Tibial nerve (tissue), 4 donors: ENCODE measurements at regions not wholly inside any gene's neighbourhood (a gene's known extent, or its start where the extent isn't known, plus 50 kb on each side); places are given as distances from the start of the nearest gene placed in this dataset.

Experiments
- DNase-seq, 2 donors: peaks; one replicate each; pipeline ENCODE4 v3.0.0-alpha.2; 2019; ENCODE audit warnings: low spot score in 2 of 2
- H3K27ac ChIP-seq, 4 donors: fragments of 200-600 bp; sonication (generic) in 3 of 4; one replicate each; pipeline ENCODE4 v1.5.1; 2017 to 2019; ENCODE audit warnings: mild to moderate bottlenecking in 1 of 4
- H3K27me3 ChIP-seq, 2 donors: fragments of 200-600 bp; sonication (generic) in 1 of 2; one replicate each; pipeline versions ENCODE4 v1.5.1 to v1.6.0; 2017 to 2019
- H3K36me3 ChIP-seq, 3 donors: fragments of 200-600 bp; sonication (generic); one replicate each; pipeline ENCODE4 v1.5.1; 2018 to 2019
- H3K4me1 ChIP-seq, 4 donors: fragments of 200-600 bp; sonication (generic) in 3 of 4; one replicate each; pipeline ENCODE4 v1.5.1; 2017 to 2019
- H3K4me3 ChIP-seq, 4 donors: fragments of 200-600 bp; sonication (generic) in 3 of 4; one replicate each; pipeline ENCODE4 v1.5.1; 2017 to 2019; ENCODE audit warnings: mild to moderate bottlenecking in 1 of 4, moderate library complexity in 1 of 4
- H3K9me3 ChIP-seq, 4 donors: fragments of 200-600 bp; sonication (generic) in 3 of 4; one replicate each; pipeline ENCODE4 v1.5.1; 2017 to 2019
- CTCF ChIP-seq, 5 experiments: fragments of 200-600 bp in 3 of 5; fragments of 450-650 bp in 2 of 5; sonication (generic) in 3 of 5; IDR thresholded peaks; one replicate each; pipeline ENCODE4 v1.5.1; 2016 to 2019; ENCODE audit warnings: antibody characterized with exemption in 5 of 5, mild to moderate bottlenecking in 3 of 5, moderate library complexity in 2 of 5
- EP300 ChIP-seq, 2 donors: sonication (generic); formaldehyde crosslinking; IDR thresholded peaks; one replicate each; pipeline ENCODE4 v1.6.1; 2017; ENCODE audit warnings: antibody characterized with exemption in 2 of 2, mild to moderate bottlenecking in 1 of 2
- POLR2A ChIP-seq, 2 donors: fragments of 450-650 bp; IDR thresholded peaks; one replicate each; pipeline ENCODE4 v1.6.1; 2017; ENCODE audit warnings: antibody characterized with exemption in 2 of 2, mild to moderate bottlenecking in 2 of 2, moderate library complexity in 2 of 2
- WGBS, 2 donors: methylation state at CpG; one replicate each; pipeline ENCODE4 v1.1.5; 2018; 5-methylcytosine and 5-hydroxymethylcytosine counted together

DNA sequence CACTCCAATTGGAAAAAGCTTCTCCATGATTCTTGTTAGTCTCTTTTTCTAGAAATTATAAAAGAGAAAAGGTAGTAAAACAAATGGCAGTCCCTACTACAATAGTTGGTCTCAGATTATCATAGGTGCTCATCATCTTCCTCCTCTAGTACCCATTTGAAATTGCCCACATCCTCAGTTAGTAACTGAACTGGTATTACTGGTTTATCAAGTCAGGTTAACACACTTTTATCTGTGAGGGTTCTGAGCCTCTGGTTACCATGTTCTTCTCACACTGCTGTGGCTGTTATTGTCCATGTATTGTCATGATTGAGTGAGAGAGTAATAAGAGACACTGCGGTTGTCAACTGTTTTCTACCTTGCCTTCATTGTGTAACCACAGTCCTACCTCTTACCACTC lies 901.7 kb downstream of the TLE1 start:
- WGBS, 2 donors, result 97 to 100% methylated on average over 1 of the region's 1 CpG
- Histone ChIP-seq H3K4me1 (peaks cover 0 to 5% (median 0%) of the 10 kb centered on the region in 4 donors), H3K4me3 (no peak overlapping the region), H3K27ac (no peak overlapping the region), H3K36me3 (no peaks in the 10 kb centered on the region), H3K27me3 (no peaks in the 10 kb centered on the region), H3K9me3 (no peaks in the 10 kb centered on the region)
- DNase-seq, result no peak
- no peak for TF ChIP-seq POLR2A (IDR thresholded peaks at IDR 0.05)
- TF ChIP-seq EP300 (IDR thresholded peaks at IDR 0.05), result no peak
- no peak for TF ChIP-seq CTCF (IDR thresholded peaks at IDR 0.05)

DNA sequence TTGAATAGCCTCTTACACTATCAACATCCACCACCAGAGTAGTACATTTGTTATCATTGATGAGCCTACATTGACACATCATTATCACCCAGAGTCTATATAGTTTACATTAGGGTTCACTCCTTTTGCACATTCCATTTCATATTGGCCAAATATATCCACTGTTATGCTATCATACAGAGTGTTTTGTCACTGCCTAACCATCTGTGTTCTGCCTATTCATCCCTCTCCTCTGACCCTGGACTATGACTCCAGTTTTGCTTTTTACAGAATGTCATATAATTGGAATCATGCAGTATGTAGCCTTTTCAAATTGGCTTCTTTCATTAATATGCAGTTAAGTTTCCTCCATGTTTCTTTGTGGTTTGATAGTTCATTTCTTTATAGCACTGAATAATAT lies 904.7 kb downstream of the TLE1 start:
- TF ChIP-seq CTCF (IDR thresholded peaks at IDR 0.05), result no peak
- TF ChIP-seq POLR2A (IDR thresholded peaks at IDR 0.05), result no peak
- no peak for TF ChIP-seq EP300 (IDR thresholded peaks at IDR 0.05)
- Histone ChIP-seq H3K4me3 (no peak overlapping the region), H3K4me1 (no peaks in the 10 kb centered on the region), H3K27me3 (no peaks in the 10 kb centered on the region), H3K27ac (no peak overlapping the region), H3K36me3 (no peaks in the 10 kb centered on the region), H3K9me3 (no peaks in the 10 kb centered on the region)
- no peak for DNase-seq

DNA sequence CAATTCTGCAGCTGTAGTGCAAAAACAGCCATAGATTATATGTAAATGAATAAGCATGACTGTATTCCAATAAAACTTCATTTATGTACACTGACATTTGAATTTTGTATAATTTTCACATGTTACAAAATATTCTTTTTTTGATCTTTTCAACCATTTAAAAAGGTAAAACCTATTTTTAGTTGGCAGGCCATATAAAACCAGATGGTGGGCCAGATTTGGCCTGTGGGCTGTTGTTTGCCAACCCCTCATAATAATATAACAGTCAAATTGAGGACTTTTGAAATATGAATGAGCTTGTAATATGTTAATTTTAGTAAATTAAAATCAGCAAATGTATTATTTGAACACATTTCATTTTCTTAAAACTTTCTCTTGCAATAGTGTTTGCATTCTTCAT lies 913.4 kb downstream of the TLE1 start:
- DNase-seq, result no peak
- Histone ChIP-seq H3K4me3 (no peak overlapping the region), H3K4me1 (no peaks in the 10 kb centered on the region), H3K27me3 (no peaks in the 10 kb centered on the region), H3K9me3 (no peaks in the 10 kb centered on the region), H3K27ac (no peak overlapping the region), H3K36me3 (no peaks in the 10 kb centered on the region)
- no peak for TF ChIP-seq CTCF (IDR thresholded peaks at IDR 0.05)
- no peak for TF ChIP-seq POLR2A (IDR thresholded peaks at IDR 0.05)
- no peak for TF ChIP-seq EP300 (IDR thresholded peaks at IDR 0.05)

DNA sequence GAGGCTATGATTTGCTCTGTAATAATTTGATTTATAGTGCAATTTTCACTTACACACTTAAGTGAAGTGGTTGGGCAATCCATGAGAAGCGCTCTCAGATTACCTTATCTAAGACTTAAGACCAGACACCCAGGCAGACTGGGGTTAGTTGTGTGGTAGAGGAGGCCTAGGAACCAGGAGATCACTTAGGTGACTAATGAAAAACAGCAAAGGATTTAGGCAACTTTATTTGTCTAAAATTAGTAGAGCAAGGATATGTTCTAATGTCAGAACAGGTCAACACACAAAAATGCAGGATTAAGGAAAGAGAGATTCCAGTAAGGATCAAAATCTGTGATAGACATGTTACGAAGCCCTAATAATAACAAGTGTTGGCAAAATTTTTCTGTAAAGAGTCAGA lies 913.8 kb downstream of the TLE1 start:
- Histone ChIP-seq H3K9me3 (no peaks in the 10 kb centered on the region), H3K4me3 (no peak overlapping the region), H3K27ac (no peak overlapping the region), H3K27me3 (no peaks in the 10 kb centered on the region), H3K4me1 (no peaks in the 10 kb centered on the region), H3K36me3 (no peaks in the 10 kb centered on the region)
- WGBS, 2 donors, result 82 to 83% methylated on average over 2 of the region's 2 CpGs
- TF ChIP-seq CTCF (IDR thresholded peaks at IDR 0.05), result no peak
- TF ChIP-seq POLR2A (IDR thresholded peaks at IDR 0.05), result no peak
- no peak for TF ChIP-seq EP300 (IDR thresholded peaks at IDR 0.05)
- DNase-seq, result no peak

DNA sequence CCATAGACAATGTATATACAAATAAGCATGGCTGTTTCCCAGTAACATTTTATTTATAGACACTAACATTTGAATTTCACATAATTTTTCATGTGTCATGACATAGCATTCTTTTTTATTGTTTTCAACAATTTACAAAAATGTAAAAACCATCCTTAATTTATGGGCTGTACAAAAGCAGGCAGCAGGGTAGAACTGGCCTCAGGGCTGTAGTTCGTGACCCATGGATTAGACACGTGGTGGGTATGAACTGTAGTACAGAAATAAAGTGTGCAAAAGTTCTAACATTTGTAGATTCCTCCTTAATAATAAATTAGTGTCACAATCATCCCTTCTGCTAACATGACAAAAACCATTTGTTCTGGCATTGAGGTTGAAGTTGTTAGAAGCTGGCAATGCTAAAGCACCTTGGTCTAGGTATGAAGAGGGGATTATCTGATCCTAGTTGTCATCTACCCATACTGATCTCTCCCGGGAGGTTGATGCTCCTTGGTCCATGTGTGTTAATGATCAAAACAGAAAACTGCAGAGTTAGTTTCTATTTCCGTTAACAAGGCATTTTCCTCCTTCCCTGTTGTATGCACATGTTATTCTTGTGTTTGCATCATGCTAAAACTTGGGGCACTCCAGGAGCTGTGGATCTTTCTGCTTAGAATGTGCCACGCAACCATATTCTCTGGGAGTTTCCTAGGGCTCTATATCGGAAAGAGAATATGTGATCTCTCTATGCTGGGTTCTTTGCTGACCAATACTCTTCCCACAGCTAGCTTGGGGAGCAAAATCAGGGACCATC lies 917.6 kb downstream of the TLE1 start:
- Histone ChIP-seq H3K4me3 (no peak overlapping the region), H3K36me3 (no peaks in the 10 kb centered on the region), H3K9me3 (no peaks in the 10 kb centered on the region), H3K27me3 (no peaks in the 10 kb centered on the region), H3K27ac (no peak overlapping the region), H3K4me1 (no peaks in the 10 kb centered on the region)
- WGBS, 2 donors, result 71 to 81% methylated on average over 6 of the region's 6 CpGs
- DNase-seq, result no peak
- no peak for TF ChIP-seq CTCF (IDR thresholded peaks at IDR 0.05)
- TF ChIP-seq POLR2A (IDR thresholded peaks at IDR 0.05), result no peak
- no peak for TF ChIP-seq EP300 (IDR thresholded peaks at IDR 0.05)
